NCI-H1048 (cell line): ENCODE measurements at regions not wholly inside any gene's neighbourhood (a gene's known extent, or its start where the extent isn't known, plus 50 kb on each side); places are given as distances from the start of the nearest gene placed in this dataset.
"Not testable (repeated sequence)": the region's sequence is repeated elsewhere in the genome, so short reads cannot be mapped to it uniquely, and the experiment has no call there.

Experiments used
- DNase-seq: peaks from one replicate; lab custom pipeline; 2025; lab: John Stamatoyannopoulos, UW

DNA sequence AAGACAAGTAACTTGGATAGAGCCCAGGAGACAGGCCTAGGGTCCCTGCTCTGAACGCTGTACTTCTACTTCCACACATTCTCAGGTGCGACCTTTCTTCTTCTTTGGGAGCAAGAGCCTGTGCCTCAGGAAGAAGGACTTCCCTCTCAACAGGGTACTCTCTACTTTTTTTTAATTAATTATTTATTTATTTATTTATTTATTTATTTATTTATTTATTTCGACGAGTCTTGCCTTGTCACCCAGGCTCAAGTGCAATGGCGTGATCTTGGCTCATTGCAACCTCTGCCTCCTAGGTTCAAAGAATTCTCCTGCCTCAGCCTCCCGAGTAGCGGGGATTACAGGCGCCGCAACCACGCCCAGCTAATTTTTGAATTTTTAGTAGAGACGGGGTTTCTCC lies 361.6 kb downstream of the FAM72C start:
- DNase-seq = no peak

- no peak for DNase-seq
Observed at GRCh38 chr1:143604887-143605286, 366.9 kb downstream of the FAM72C start.

GRCh38 chr1:143584508-143584907 lies 387.3 kb downstream of the FAM72C start:
- no peak for DNase-seq

- no peak for DNase-seq
Observed at GRCh38 chr1:143574891-143575520, 396.8 kb downstream of the FAM72C start.

- DNase-seq = not testable (repeated sequence)
Observed at GRCh38 chr1:143572661-143573060, 399.1 kb downstream of the FAM72C start.

- DNase-seq = not testable (repeated sequence)
Observed at GRCh38 chr1:143563761-143564160, 408.0 kb downstream of the FAM72C start.

GRCh38 chr1:143553627-143554026 lies 418.2 kb downstream of the FAM72C start:
- DNase-seq = no peak

DNA sequence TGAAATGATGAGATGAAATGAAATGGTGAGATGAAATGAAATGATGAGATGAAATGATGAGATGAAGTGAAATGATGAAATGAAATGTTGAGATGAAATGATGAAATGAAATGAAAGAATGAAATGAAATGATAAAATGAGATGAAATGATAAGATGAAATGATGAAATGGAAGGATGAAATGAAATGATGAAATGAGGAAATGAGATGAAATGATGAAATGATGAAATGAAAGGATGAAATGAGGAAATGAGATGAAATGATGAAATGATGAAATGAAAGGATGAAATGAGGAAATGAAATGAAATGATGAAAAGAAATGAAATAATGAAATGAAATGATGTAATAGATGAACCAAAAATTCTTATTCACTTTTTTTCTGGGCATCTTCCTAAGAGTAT lies 467.1 kb downstream of the FAM72C start:
- DNase-seq = not testable (repeated sequence)

DNA sequence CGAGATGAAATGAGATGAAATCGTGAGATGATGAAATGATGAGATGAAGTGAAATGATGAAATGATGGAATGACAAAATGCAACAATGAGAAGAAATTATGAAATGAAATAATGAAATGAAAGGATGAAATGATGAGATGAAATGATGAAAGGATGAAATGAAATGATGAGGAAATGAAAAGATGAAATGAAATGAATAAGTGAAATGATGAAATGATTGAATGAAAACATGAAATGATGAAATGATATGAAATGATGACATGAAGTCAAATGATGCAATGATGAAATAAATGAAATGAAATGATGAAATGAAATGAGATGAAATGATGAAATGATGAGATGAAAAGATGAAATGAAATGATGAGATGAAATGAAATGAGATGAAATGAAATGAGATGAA lies 467.7 kb downstream of the FAM72C start:
- not testable (repeated sequence) for DNase-seq

DNA sequence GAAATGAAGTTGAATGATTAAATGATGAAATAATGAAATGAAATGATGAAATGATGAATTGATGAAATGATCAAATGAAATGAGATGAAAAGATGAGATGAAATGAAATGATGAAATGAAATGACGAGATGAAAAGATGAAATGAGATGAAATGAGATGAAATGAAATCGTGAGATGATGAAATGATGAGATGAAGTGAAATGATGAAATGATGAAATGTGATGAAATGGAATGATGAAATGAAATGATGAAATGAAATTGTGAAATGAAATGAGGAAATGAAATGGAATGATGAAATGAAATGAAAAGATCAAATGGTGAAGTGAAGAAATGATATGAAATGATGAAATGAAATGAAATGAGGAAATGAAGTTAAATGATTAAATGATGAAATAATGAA lies 468.7 kb downstream of the FAM72C start:
- DNase-seq = not testable (repeated sequence)

DNA sequence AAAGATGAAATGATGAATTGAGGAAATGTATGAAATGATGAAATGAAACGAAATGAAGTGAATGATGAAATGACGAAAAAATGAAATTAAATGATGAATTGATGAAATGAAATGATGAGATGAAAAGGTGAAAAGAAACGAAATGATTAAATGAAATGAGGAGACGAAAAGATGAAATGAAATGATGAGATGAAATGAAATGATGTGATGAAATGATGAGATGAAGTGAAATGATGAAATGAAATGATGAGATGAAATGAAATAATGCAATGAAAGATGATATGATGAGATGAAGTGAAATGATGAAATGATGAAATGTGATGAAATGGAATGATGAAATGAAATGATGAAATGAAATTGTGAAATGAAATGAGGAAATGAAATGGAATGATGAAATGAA lies 469.7 kb downstream of the FAM72C start:
- DNase-seq = not testable (repeated sequence)

GRCh38 chr1:143498059-143498749 lies 473.6 kb downstream of the FAM72C start:
- DNase-seq = not testable (repeated sequence)

GRCh38 chr1:143497374-143497747 lies 474.4 kb downstream of the FAM72C start:
- DNase-seq = no peak

- DNase-seq = not testable (repeated sequence)
Observed at GRCh38 chr1:143496526-143497373, 475.0 kb downstream of the FAM72C start.
